OCI-LY7 (cell line): ENCODE measurements at regions not wholly inside any gene's neighbourhood (a gene's known extent, or its start where the extent isn't known, plus 50 kb on each side); places are given as distances from the start of the nearest gene placed in this dataset.

Experiments
- EZH2phosphoT487 ChIP-seq: fragments of 200-600 bp; sonication (generic); IDR thresholded peaks from 2 replicates; pipeline ENCODE4 v1.6.1; 2018; ENCODE audit warnings: low read depth, borderline replicate concordance, mild to moderate bottlenecking, mixed run types, antibody characterized with exemption, low read length, moderate library complexity, mixed read lengths
- TF ChIP-seq, protein P1 (sequence below): fragments of 200-600 bp; sonication (generic); conservative IDR thresholded peaks from 2 replicates; pipeline ENCODE4 v1.5.1; 2014; ENCODE audit warnings: mild to moderate bottlenecking, antibody characterized with exemption, low read length, moderate library complexity, mixed read lengths

DNA sequence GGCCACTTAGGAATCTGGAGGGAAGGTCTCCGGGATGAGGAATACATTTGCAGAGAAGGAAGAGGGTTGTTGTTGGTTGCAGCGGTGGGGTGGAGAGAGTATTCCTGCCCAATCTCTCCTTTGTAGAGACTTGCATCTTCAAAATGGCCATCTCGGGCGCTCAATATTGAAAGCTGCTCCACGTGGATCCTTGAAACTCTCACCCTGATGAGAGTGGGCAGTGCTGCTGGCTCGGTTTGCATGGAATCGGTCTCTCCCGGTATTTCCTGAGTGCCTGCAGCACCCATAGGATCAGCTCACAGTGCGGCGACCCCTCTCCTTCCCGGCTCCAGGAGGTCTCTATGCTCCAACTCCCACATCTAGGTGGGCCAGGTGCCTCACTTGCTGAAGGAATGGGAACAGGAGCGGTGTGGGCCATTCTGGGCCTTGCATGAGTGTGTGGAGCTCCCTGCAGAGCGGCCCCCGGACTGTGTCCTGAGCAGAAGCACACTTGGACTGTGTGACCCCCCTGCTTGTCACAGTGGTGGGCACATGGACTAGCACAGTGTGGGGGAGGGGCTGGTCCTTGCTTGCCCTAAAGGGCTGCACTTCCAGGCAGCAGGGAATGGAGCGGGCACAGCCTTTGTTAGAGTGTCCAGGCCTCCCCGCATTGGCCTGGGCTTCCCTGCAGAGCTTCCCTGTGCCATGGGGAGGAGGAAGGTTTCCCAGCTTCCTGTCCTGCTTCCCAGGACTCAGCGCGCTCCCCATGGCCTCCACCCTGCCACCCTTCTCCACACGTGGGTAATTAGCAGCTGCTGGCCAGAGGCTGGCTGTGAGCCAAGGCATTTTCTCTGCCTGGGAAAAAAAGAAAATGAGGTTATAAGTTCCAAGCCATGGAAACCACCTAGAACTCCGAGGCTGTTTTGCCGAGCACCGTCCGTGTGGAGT lies 139.3 kb downstream of the IRF8 start:
- TF ChIP-seq, protein P1, sequence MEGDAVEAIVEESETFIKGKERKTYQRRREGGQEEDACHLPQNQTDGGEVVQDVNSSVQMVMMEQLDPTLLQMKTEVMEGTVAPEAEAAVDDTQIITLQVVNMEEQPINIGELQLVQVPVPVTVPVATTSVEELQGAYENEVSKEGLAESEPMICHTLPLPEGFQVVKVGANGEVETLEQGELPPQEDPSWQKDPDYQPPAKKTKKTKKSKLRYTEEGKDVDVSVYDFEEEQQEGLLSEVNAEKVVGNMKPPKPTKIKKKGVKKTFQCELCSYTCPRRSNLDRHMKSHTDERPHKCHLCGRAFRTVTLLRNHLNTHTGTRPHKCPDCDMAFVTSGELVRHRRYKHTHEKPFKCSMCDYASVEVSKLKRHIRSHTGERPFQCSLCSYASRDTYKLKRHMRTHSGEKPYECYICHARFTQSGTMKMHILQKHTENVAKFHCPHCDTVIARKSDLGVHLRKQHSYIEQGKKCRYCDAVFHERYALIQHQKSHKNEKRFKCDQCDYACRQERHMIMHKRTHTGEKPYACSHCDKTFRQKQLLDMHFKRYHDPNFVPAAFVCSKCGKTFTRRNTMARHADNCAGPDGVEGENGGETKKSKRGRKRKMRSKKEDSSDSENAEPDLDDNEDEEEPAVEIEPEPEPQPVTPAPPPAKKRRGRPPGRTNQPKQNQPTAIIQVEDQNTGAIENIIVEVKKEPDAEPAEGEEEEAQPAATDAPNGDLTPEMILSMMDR, result no peak
- no peak for TF ChIP-seq EZH2phosphoT487
